Right hindlimb (tissue), 1 donor: ENCODE measurements at regions not wholly inside any gene's neighbourhood (a gene's known extent, or its start where the extent isn't known, plus 50 kb on each side); places are given as distances from the start of the nearest gene placed in this dataset.
"Not testable (repeated sequence)": the region's sequence is repeated elsewhere in the genome, so short reads cannot be mapped to it uniquely, and the experiment has no call there.

ENCODE experiments used
- DNase-seq: peaks from one replicate; pipeline ENCODE4 v3.0.0-alpha.2; 2018

DNA sequence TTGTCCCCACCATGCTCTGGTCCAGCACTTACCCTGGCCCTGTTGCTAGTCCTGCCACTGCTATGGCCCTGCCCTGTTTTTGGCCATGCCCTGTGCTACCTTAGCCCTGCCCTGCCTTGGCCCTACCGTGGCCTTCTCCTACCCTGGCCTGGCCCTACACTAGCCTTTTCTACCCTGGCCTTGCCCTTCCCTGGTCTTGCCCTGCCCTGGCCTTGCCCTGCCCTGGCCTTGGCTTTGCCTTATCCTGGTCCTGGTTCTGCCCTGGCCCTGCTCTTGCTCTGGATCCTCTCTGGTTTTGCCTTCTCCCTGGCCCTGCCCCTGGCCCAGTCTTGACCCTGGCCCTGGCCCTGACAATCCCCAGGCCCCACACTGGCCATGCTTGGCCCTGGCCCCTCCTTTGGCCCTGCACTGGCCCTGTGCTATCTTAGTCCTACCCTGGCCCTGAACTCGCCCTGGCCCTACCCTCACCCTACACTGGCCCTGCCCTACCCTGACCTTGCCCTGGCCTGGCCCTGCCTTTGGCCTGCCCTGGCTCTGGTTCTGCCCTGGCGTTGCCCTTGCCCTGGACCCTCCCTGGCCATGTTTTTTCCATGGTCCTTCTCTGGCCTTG, 235.0 kb downstream of the GOLGA6L6 start:
- not testable (repeated sequence) for DNase-seq

DNA sequence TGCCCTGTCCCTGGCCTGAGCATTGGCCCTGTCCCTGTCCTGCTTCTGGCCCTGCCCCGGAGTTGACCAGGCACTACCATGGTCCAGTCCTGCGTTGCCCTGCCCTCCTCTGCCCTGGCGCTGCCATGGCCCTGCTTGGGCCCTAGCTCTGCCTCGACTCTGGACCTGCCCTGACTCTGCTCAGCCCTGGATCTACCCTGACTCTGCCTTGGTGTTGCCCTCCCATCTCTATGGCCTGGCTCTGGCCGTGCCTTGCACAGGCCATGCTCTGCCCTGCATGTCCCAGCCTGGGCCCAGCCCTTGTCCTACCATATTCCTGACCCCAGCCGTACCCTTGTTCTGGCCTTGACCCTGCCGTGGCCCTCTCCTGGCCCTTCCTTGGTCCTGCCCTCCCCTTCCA, 235.7 kb downstream of the GOLGA6L6 start:
- not testable (repeated sequence) for DNase-seq

DNA sequence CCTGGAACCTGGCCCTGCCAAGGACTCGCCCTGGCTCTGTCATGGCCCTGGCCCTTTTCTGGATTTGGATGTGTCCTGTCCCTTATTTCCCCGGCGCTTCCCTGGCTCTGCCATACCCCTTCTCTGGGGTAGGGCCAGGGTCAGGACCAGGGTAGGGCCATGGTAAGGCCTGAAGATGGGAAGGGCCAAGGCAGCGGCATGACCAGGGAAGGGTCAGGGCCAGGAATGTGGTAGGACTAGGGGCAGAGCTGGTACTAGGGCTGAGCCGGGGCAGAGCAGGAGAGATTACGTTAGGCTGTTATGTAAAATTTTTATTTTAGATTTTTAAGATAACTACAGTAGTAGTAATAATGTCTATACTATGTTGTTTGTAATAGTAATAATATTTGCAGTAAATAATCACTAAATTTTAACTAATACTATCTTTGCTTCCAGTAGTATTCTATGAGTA, 236.6 kb downstream of the GOLGA6L6 start:
- not testable (repeated sequence) for DNase-seq

DNA sequence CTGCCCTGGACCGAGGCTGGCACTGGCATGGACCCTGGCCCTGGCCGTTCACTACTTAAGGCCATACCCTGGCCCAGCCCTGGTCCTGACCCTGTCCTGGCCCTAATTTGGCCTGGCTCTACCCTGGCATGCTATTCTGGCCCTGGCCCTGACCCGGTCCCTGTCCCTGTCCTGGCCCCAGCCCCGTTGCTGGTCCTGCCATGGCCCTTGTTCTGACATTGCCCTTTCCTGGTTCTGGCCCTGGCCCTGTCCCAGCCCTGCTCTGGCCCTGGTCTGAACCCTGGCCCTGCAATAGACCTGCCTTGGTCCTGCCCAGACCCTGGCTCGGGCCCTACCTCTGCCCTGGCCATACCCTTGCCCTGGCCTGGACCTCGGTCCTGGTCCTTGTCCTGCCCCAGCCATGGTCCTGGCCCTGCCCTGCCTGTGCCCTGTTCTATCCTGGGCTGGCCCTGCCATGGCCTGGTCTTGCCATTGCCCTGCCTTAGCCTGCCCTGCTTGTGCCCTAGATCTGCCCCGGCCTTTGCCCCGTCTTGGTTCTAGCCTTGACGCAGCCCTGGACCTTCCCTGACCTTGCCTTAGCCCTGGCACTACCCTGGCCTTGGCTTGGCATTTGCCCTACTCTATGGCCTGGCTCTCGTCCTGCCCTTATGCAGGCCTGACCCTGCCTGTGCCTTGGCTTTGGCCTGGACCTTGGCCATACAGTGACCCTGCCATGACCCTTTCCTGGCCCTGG, 237.2 kb downstream of the GOLGA6L6 start:
- not testable (repeated sequence) for DNase-seq

DNA sequence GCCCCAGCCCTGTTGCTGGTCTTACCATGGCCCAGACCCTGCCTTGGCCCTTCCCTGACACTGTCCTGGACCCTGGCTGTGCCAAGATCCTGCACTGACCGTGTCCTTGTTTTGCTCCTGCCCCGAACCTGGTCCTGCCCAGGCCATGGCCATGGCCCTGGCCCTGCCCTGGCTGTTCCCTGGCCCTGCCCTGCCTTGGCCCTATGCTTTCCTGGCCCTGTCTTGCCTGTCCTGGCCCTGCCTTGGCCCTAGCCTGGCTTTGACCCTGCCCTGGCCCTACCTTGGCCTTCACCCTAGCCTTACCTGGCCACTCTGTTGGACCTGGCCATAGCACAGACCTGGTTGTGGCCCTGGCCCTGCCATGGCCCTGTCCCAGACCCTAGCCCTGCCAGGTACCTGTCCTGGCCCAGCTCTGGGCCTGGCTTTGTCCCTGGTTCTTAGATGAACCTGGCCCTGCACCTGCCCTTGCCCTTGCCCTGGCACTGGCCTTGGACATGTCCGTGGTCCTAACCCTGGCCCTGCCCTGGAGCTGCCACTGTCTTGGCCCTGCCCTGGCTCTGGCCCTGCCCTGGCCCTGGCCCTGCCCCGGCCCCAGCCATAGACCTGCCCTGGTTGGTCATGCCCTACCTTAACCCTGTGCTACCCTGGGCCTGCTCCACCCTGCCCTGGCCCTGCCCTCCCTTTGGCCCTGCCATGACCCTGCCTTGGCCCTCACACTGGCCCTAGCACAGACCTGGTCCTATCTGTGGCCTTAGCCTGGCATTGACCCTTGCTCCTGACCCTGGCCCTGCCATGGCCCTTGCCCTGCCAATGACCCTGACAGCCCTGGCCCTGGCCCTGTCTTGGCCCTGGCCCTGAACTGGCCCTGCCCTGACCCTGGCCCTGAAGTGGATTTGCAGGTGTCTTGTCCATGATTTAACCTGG, 238.1 kb downstream of the GOLGA6L6 start:
- not testable (repeated sequence) for DNase-seq

DNA sequence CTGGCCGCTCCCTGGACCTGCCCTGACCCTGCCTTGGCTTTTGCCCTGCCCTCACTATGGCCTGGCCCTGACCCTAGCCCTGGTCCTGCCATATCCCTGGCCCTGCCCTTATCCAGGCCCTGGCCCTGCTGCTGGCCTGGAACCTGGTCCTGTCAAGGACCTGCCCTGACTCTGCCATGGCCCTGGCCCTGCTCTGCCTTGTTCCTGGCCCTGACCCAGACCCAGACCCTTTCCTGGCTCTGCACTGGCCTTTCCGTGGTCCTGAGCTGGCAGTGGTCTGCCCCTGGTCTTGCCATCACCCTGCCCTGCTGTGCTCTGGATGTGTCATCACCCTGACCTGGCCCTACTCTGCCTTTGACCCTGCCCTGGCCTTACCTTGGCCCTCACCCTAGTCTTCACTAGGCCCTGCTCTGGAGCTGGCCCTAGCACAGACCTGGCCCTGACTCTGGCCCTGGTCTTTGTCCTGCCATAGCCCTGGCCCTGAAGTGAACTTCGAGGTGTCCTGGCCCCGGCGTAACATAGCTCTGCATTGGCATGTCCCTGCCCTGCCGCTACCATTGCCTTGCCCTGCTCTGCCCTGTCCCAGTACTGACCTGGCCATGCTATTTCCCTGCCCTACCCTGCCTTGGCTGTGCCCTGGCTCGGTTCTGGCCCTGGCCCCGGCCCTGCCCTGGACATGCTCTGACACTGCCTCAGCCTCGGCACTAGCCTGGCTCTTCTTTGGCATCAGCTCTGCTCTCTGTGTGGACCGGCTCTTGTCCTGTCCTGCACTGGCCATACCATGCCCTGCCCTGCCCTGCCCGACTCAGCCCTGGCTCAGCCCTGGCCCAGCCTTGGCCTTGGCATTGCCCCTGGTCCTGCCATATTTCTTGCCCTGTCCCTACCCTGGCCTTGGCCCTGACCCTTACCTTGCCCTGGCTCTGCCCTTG, 239.2 kb downstream of the GOLGA6L6 start:
- not testable (repeated sequence) for DNase-seq

DNA sequence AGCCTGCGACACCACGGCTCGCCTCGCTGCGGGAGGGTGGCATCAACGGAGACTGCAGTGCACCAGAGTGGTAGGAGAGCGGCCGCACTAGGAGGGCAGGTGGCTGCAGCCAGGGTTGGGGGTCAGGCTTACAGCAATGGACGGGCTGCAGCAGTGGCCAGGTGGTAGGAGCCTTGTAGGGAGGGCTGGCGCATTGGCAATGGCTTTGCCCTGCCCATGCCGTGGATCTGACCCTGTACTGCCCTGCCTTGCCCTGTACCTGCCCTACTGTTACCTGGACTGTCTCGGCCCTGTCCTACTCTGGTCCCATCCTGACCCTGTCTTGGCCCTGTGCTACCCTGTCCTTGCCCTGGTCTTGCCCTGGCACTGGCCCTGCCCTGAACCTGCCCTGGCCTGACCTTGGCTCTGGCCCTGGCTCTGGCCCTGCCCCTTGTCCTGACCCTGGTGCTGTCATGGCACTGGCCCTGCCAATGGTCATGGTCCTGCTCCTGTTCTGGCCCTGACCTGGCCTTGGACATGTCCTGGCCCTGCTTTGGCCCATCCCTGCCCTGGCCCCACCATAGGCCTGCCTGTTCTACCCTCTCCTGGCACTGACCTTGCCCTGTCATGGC, 240.0 kb downstream of the GOLGA6L6 start:
- not testable (repeated sequence) for DNase-seq

DNA sequence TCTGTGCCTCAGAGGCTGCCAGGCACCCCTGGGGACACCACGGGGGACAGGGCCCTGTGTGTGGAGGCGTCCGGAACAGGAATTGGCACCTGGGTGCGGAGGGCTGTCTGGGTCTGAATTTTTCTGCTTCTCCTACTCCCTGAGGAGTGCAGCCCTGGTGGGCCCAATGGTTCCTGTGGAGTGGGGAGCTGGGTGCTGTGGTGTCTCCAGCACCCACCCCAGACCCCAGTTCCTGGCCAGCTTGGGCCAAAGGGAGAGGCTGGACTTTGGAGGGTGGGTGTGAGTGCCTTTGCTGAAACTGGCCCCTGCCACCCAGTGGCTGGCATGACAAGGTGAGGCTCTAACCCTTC, 240.6 kb downstream of the GOLGA6L6 start:
- not testable (repeated sequence) for DNase-seq

DNA sequence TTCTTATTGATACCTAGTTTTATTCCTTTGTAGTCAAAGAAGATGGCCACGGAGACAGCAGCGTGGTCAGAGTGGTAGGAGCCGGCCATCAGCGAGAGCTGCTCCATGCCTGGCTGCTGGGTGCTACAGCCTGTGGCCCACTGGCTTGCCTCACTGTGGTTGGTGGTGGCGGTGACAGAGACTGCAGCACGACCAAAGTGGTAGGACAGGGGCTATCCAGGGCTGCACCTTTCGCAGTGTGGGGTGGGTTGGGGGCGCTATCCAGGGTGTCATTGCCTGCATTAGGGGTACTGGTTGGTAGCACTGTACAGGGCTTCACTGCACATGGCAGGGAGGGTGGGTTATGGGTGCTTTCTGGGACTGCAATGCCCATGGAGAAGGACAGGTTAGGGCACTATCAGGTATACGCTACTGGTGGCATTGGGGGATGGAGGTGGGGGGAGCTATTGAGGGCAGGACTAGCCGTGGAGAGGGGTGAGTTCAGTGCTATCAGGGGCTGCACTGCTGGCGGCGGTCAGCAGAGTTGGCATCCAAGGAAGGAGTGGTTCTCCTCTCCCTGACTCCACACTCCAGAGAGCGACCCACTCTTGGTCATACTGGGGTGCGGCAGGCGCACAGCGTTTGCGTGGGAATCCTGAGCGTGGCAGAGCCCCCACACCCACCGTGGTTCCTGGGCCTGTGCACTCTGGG, 241.1 kb downstream of the GOLGA6L6 start:
- DNase-seq: not testable (repeated sequence)

DNA sequence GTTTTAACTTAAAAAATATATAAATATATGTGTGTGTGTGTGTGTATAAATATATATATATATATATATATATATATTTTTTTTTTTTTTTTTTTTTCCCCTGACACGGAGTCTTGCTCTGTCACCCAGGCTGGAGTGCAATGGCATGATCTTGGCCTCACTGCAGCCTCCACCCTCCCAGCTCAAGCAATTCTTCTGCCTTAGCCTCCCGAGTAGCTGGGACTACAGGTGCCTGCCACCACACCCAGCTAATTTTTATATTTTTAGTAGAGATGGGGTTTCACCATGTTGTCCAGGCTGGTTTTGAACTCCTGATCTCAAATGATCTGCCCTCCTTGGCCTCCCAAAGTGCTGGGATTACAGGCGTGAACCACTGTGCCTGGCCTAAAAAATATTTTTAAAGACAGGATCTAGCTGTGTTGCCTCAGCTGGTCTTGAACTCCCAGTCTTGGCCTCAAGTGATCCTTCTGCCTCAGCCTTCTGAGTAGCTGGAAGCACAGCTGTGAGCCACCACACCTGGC, 243.9 kb downstream of the GOLGA6L6 start:
- DNase-seq: not testable (repeated sequence)

DNA sequence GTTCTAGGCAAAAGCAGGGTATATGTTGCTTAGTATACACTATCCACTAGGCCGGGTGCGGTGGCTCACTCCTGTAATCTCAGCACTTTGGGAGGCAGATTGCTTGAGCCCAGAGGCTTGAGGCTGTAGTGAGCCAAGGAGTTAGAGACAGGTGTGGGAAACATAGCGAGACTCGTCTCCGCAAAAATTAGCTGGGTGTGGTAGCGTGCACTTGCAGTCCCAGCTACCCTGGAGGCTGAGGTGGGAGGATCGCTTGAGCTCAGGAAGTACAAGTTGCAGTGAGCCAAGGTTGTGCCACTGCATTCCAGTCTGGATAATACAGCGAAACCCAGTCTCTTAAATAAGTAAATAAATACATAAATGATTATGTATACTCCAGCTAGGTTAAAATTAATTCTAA, 245.3 kb downstream of the GOLGA6L6 start:
- DNase-seq: not testable (repeated sequence)

DNA sequence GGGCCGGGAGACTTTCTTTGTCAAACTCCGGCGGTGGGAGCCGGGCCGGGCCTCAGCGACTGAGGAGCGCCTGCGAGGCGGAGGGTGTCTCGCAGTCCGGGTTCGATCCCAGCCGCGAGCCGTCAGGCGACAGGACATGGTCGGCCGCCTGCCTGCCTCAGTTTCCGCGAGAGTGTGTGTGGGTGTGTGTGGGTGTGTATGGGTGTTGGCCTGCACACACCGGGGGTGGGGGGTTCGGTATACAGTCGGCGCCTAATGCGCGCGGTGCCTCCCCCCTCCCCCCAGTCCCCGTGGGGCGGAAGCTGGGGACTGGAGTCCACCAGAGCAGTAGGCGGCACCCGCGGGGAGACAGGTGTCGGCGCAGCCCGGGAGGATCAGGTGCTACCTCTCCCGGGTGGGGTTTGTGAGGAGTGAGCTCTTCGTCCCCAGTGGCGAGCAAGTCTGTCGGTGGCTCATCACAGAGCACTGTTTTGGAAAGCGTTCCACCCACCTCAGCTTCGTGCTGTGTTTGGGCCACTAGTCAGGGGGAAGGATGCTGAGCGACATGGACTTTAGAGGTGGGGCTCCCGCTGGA, 246.3 kb downstream of the GOLGA6L6 start:
- no peak for DNase-seq

DNA sequence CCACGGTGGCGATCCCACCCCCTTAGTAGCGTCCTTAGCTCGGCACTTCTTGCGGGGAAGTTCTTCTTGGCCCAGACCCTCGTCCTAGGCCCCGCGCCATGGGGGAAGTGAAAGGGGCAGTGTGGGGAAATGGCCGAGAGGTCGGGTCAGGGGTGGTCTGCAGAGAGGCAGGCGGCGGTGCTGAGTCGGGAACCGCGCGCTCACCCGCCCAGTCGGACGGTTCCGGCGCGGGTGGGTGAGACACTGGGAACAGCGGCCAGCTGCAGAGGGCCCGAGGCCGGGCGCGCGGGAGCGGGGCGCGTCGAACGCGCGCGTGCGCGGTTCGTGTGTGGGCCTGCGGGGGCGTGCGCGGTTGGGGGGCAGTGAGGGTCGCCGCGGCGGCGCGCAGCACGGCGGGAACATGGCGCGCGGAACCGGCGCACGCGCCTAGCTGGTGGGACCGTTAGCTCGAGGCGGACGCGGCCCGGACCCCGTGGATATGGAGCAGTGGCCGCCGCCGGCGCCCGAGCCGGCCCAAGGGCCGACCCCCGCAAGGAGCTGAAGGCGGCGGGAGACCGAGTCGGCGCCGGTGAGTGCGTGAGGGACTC, 246.9 kb downstream of the GOLGA6L6 start:
- no peak for DNase-seq

DNA sequence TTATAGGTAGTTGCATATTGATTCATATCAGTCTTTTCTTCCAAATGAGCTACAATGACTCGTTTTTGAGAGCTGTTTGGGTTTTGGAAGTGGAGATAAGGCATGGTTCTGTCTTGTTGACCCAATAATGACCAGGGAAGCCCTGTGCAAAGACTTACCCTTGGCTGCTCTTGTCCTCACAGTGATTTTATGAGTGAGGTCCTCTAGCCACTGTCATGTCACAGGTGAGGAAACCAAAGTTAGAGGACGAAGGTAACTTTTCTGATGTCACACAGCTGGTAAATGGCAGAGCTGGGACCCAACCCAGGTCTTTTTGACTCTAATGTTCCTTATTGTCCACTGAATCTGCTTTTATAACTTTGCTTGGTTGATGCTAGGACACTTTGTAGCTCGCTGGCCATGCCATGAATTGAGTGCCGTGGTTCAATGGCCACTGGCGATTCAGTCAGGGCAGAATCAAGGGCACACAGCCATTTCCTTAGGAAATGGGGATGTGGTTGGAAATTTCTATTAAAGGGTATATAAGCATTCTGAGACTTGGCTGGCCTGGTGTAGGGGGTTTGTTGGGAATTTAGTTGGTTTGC, 249.1 kb downstream of the GOLGA6L6 start:
- not testable (repeated sequence) for DNase-seq

DNA sequence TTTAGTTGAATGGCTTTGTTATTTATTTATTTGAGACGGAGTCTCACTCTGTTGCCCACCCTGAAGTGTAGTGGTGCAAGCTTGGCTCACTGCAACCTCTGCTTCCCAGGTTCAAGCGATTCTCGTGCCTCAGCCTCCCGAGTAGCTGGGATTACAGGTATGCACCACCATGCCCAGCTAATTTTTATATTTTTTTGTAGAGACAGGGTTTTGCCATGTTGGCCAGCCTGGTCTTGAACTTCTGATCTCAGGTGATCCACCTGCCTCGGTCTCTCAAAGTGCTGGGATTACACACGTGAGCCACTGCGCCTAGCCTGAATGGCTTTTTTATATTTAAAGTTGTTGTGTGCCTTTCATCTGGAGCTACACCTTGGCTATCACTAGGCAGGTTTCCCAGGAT, 250.0 kb downstream of the GOLGA6L6 start:
- DNase-seq: not testable (repeated sequence)

DNA sequence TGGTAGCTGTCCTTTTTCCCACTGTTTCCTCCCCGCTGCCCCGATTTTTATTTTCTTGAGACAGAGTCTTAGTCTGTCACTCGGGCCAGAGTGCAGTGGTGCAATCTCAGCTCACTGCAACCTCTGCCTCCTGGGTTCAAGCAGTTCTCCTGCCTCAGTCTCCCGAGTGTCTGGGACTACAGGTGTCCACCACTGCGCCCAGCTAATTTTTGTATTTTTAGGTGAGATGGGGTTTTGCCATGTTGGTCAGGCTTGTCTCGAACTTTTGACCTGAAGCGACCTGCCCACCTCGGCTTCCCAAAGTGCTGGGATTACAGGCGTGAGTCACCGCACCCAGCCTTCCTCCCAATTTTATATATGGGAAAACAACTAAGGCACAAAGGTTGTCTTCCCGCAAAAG, 251.0 kb downstream of the GOLGA6L6 start:
- not testable (repeated sequence) for DNase-seq

DNA sequence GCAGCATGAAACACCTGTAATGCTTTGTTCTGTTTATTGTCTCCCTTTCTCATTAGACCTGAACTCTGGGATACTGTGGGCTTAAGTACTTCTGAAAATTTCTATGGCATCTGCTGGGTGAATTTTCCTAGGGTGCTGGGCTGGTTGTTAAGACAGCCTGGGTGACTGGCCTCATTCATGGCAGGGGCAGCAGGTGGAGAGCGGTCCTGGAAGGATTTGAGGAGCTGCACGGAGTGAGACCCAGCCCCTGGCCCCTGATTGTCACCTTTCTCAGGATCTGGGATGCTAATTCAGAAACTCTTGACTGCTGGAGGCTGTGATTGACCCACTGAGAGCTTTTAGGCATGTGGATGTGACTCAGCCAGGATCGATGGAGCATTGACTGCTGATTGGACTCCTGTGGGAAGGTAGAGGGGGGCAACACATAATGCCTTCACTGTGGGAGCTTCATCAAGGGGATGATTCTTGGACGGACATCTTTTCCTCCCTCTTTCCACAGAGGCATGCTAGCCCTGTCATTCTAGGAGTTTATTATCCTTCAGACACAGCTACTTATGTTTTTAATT, 252.0 kb downstream of the GOLGA6L6 start:
- not testable (repeated sequence) for DNase-seq

DNA sequence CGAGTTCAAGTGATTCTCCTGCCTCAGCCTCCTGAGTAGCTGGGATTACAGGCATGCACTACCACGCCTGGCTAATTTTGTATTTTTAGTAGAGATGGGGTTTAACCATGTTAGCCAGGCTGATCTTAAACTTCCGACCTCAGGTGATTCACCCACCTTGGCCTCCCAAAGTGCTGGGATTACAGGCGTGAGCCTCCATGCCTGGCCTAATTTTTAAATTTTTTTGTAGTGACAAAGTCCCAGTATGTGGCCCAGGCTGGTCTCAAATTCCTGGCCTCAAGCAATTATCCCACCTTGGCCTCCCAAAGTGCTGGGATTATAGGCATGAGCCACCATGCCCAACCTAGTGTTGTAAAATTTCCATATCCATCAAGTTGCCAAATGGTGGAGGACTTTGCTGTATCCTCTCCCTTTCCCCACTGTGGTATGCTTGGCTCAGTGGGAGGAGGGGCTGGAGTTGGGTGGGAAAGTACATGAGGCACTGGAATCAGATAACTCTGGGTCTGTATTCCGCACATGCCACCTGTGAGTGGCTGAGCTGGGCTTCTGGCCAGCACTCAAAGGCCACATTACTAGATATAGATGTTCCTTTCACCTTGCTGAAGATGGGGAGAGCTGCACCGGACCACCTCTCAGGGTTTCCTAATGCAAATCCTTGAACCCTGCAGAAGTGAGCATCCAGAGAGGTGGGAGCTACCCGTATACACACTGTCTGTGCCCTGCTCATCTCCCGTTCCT, 252.6 kb downstream of the GOLGA6L6 start:
- not testable (repeated sequence) for DNase-seq

DNA sequence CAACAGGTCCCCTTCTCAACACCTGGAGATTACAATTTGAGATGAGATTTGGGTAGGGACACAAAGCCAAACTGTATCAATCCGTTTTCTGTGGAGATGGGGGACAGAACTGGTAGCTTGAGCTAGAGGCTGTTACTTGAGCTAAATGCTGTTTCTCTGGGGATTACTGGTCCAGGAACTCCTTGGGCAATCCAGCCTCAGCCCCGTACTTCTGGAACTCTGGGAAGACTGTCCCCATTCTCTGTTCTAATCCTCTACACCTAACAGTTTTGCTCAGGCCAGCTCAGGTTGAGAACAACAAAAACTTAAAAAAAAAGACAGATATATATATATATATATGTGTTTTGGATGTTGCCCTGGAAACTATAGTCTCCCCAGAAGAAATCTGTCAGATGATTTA, 255.0 kb downstream of the GOLGA6L6 start:
- not testable (repeated sequence) for DNase-seq
